ENCODE measurements at regions not wholly inside any gene's neighbourhood (a gene's known extent, or its start where the extent isn't known, plus 50 kb on each side); places are given as distances from the start of the nearest gene placed in this dataset.

DNA sequence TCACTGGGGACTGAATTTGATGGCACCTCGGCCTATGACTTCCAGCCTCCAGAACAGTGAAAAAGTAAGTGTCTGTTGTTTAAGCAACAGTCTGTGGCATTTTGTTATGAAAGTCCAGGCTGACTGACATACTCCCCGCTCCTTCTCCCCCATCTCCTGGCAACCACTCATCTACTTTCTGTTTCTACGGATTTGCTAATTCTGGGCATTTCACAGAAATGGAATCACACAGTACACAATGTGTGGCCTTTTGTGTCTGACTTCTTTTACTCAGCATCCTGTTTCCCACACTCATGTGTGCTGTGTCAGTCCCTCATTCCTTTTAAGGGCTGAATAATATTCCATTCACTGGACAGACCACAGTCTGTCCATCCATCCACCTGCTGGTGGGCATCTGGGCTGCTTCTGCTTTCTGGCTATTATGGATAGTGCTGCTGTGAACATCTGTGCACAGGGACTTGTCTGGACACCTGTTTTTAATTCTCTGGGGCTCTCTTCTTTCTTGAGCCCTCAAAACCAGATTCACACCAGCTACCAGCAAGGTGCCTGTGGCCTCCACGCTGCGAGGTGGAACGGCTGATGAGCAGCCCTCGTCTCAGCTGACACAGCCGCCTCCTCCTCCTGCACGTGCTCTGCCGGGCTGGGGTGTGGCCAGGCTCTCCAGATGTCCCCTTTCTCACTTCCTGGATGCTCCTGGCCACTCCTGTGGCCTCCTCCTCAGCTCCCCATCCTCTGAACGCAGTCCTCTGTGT, 333.1 kb downstream of the CTTN start:
- ATAC-seq, result no peak
- peaks cover 0 to 5% (median 0%) of the 10 kb centered on the region in 9 donors for H3K9me3 Mint-ChIP-seq
- no peak overlapping the region for H3K4me3 Mint-ChIP-seq
- no peaks in the 10 kb centered on the region for H3K4me1 Mint-ChIP-seq
- POLR2A ChIA-PET, result no interaction called here
- H3K36me3 Mint-ChIP-seq, result no peaks in the 10 kb centered on the region
- peak in 1 of 10 donors; percentile 44 for DNase-seq
- no peak overlapping the region for H3K27ac Mint-ChIP-seq
- H3K27me3 Mint-ChIP-seq, result peaks cover 0 to 12% (median 2%) of the 10 kb centered on the region in 5 donors

DNA sequence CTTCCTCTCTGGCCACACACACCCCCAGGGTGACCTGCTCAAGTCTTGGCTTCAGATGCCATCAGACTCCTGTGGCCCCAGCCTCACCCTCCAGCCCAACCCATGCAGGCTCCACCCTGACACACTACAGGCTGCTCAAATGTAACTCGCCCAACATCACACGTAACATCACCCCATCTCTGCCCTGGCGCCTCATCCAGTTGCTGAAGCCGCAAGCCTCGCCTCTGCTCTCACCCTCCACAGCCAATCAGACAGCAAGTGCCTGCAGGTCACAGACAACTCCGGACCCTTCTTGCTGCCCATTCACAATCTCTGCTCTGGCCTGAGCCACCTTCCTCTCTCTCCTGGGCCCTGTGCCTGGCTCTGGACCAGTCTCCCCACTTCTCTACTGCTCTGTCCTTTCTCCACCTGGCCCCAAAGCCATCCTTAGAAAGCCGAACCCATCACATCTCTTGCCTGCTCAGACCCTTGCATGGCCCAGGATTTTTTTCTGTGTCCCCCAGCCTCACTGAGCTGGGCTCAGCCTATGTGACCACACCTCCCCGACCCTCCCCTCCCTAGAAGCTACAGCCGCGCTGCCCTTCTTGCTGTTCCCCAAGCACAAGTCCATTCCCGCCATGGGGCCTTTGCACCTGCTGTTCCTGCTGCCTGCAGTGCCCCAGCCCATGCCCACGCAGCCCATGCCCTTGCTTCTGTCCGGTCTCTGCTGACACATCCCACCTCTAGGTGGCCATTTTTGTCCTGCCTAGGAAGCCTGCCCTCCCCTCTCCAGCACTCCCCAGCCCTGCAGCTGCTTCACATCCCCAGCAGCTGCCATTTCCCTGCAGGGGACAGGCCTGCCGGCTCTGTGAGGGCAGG, 333.9 kb downstream of the CTTN start:
- ATAC-seq, result no peak
- Mint-ChIP-seq H3K36me3 (no peaks in the 10 kb centered on the region), H3K9me3 (peaks cover 0 to under 1% (median 0%) of the 10 kb centered on the region in 9 donors)

DNA sequence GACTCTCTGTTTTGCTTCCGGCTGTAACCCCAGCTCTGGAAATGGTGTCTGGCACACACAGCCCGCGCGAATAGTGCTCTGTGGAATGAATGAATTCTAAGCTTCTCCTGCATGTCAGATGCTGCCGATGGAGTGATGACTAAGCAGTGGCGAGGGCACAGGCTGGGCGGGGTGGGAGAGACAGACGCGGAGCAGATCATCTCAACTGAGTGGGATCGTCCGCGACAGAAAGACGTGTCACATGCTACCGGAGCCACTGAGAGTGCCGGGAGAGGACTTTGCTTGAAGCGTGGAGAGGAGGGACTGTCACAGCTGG, 334.5 kb downstream of the CTTN start:
- DNase-seq, result peak in 1 of 10 donors; percentile 56
- no peaks in the 10 kb centered on the region for H3K36me3 Mint-ChIP-seq
- peaks cover 0 to 2% (median 0%) of the 10 kb centered on the region in 9 donors for H3K9me3 Mint-ChIP-seq

More for the DNA sequence above, 333.9 kb downstream of the CTTN start:
- peak in 1 of 10 donors; percentile 52 for DNase-seq
- peaks cover 0 to 12% (median 2%) of the 10 kb centered on the region in 5 donors for H3K27me3 Mint-ChIP-seq
- H3K4me1 Mint-ChIP-seq, result no peaks in the 10 kb centered on the region
- no peak overlapping the region for H3K4me3 Mint-ChIP-seq
- H3K27ac Mint-ChIP-seq, result no peak overlapping the region
- POLR2A ChIA-PET, result no interaction called here

DNA sequence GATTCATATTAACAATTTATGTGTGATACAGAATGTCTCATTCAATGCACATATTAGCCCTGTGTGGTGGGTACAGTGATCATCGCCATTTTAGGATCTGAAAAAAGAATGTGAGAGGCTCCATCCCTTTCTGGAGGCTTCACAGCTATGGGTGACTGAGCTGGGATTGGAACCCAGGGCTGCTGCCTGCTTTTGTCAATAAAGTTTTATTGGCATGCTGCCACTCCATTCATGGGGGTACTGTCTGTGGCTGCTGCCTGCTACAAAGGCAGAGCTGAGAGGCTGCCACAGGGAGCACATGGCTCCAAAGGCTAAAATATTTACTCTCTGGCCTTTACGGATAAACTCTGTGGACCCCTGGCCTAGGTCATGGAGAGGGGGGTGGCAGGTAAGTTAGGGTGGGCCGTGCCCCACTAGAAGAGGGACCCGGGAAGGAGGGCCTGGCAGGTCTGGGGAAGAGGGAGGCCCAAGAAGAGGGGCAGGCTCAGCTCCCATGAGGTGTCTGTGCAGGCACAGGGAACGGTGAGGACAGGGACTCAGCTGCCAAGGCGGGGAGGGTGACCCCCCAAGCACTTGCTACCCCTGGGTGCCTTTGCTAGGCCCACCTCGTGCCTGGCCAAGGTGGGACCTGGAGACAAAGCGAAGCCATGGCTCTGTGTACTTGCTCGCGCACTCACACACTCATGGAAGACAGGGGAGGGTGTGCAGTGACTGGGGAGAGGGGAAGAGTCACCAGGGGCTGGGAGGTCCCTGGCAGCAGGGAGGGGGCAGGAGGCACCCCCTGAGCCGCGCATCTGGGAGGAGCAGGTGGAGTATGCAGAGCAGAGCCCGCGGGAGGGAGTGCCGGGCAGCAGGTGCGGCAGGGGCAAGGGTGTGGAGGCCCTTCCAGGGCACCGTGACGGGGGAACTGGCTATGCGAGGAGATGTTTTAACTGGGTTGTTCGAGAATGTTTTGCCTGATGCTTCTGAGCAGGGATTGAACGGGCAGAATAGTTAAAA, 335.3 kb downstream of the CTTN start:
- POLR2A ChIA-PET, result no interaction called here
- Mint-ChIP-seq H3K27ac (no peak overlapping the region), H3K36me3 (no peaks in the 10 kb centered on the region), H3K4me3 (no peak overlapping the region), H3K27me3 (peaks cover 0 to 12% (median 4%) of the 10 kb centered on the region in 5 donors), H3K4me1 (peaks cover 0 to 2% (median under 1%) of the 10 kb centered on the region in 4 donors), H3K9me3 (peaks cover 0 to 2% (median 0%) of the 10 kb centered on the region in 9 donors)
- DNase-seq, result peak in 1 of 10 donors; percentile 59
- ATAC-seq, result no peak

More for the DNA sequence above, 334.5 kb downstream of the CTTN start:
- Mint-ChIP-seq H3K4me1 (peaks cover 0 to 2% (median under 1%) of the 10 kb centered on the region in 4 donors), H3K27me3 (peaks cover 0 to 12% (median 4%) of the 10 kb centered on the region in 5 donors), H3K4me3 (no peak overlapping the region), H3K27ac (no peak overlapping the region)
- POLR2A ChIA-PET, result no interaction called here
- ATAC-seq, result no peak

DNA sequence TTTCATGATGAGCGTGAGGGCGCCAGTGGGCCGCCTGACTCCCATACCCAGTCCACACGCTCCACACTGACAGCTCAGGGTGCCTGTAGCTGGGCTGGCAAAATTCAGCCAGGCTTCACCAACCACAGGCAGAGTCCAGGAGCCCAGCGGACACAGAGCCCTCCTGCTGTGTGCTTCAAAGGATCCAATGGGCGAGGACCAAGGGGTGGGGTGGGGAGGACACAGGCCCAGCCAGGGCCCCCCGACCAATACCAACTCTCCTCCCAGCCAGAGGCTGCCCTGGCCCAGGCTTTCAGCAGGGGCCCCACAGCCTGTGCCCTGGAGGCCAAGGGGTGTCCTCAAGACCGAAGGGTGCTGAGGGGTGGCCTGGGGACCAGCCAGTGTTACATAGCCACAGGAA, 336.1 kb downstream of the CTTN start:
- Mint-ChIP-seq H3K27me3 (peaks cover 0 to 12% (median 4%) of the 10 kb centered on the region in 5 donors), H3K27ac (no peak overlapping the region), H3K4me3 (no peak overlapping the region), H3K4me1 (peaks cover 0 to 2% (median under 1%) of the 10 kb centered on the region in 4 donors), H3K36me3 (no peaks in the 10 kb centered on the region), H3K9me3 (peaks cover 0 to 2% (median 0%) of the 10 kb centered on the region in 9 donors)
- DNase-seq (peak in 1 of 10 donors; percentile 45), ATAC-seq (no peak)
- POLR2A ChIA-PET, result no interaction called here

DNA sequence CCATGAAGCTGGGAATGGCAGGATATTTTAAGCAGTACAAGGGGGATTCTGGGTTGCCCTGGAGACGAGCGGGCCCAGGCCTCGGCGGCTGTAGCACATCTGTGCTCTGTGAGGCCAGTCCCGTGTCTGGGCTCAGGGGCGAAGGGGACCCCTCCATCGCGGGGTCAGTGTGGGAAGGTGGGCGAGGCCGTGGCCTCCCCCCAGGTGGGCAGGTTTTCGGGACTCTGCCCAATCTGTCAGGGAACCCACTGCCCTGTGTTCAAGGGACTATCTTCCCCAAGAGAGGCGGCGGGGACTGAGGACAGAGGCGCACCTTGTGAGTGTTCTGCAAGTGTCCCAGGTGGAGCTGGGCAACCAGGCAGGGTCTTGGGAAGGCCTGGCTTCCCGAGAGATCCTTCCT, 336.6 kb downstream of the CTTN start:
- Mint-ChIP-seq H3K27me3 (peaks cover 0 to 12% (median 4%) of the 10 kb centered on the region in 5 donors), H3K27ac (no peak overlapping the region), H3K4me3 (no peak overlapping the region), H3K9me3 (peaks cover 0 to 2% (median 0%) of the 10 kb centered on the region in 9 donors), H3K4me1 (peaks cover 0 to 2% (median under 1%) of the 10 kb centered on the region in 4 donors), H3K36me3 (no peaks in the 10 kb centered on the region)
- ATAC-seq, result no peak
- peak in 1 of 10 donors; percentile 30 for DNase-seq
- POLR2A ChIA-PET, result no interaction called here

DNA sequence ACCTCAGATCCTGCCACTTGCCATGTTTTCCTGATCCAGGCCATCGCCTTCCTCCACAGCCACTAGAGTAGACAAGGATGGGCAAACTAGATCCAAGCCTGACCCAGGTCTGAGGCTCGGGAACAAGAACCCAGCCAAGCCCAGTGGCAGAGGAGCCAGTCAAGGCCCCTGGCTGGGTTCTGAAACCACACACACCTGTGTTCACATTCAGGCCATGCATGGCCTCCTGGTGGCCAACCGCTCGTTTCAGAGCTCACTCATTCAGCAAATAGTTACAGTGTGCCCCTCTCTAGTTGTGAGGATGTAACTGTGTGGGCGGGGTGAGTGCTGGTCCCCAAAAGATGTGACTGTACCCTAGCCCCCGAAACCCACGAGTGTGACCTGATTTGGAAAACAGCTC, 337.6 kb downstream of the CTTN start:
- H3K4me3 Mint-ChIP-seq, result no peak overlapping the region

DNA sequence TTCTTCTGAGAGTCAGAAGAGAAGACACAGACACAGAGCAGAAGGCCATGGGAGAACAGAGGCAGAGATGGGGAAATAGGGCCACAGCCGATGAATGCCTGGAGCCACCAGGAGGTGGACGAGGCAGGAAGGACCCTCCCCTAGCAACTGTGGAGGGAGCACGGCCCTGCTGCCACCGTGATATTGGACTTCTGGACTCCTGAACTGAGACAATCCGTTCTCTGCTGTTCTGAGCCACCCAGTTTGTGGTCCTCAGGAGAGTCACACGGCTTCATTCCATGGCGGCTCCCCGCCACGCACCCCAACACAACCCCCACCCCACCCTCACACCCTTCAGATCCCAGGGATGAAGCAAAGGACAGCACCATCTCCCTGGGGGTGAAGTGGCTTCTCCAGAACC, 338.1 kb downstream of the CTTN start:
- no peaks in the 10 kb centered on the region for H3K36me3 Mint-ChIP-seq
- ATAC-seq (no peak), DNase-seq (peak in 1 of 10 donors; percentile 26)
- no peak overlapping the region for H3K4me3 Mint-ChIP-seq
- H3K9me3 Mint-ChIP-seq, result peaks cover 0 to 2% (median 0%) of the 10 kb centered on the region in 9 donors
- peaks cover 0 to 2% (median under 1%) of the 10 kb centered on the region in 4 donors for H3K4me1 Mint-ChIP-seq
- no peak overlapping the region for H3K27ac Mint-ChIP-seq
- POLR2A ChIA-PET, result no interaction called here
- peaks cover 0 to 12% (median 4%) of the 10 kb centered on the region in 5 donors for H3K27me3 Mint-ChIP-seq

More for the DNA sequence above, 337.6 kb downstream of the CTTN start:
- peaks cover 0 to 2% (median under 1%) of the 10 kb centered on the region in 4 donors for H3K4me1 Mint-ChIP-seq
- ATAC-seq (no peak), DNase-seq (no peak)
- peaks cover 0 to 12% (median 4%) of the 10 kb centered on the region in 5 donors for H3K27me3 Mint-ChIP-seq
- POLR2A ChIA-PET, result no interaction called here
- H3K9me3 Mint-ChIP-seq, result peaks cover 0 to 2% (median 0%) of the 10 kb centered on the region in 9 donors
- H3K36me3 Mint-ChIP-seq, result no peaks in the 10 kb centered on the region
- peak overlapping the region in 1 of 10 donors; percentile 71 for H3K27ac Mint-ChIP-seq

DNA sequence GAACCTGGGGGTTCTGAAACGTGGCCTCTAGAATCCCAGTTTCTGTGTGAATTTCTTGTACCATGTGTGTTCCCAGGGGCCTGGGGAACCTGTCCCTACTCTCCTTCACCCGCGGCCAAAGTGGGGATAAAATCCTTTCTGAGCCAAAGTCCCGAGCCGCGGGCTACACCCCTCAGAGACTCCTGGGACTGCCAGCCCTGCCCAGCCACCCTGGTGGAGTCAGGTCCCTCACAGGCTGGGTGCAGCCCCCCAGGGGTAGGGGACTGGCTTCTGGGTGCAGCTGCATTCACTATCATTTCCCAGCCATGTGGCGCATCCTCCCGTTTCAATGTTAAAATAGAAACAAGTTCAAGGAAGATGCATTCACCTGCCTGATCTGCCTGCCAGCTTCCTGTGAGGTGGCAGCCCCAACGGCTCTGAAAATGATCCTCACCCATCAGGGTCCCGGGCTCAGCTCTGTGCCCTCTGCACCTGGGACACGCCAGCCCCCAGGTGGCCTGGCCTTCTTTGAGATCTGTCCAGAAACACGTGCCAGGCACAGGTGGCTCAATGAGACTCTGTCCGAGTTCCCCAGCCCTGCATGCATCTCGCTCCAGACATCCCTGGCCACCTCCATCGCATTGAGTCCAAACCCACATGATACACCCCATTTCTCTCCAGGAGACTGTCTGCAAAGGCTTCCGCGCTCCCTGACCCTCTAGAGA, 338.8 kb downstream of the CTTN start:
- H3K4me3 Mint-ChIP-seq, result no peak overlapping the region
- peaks cover 0 to 15% (median 4%) of the 10 kb centered on the region in 5 donors for H3K27me3 Mint-ChIP-seq
- H3K27ac Mint-ChIP-seq, result no peak overlapping the region
- peak in 1 of 10 donors; percentile 36 for DNase-seq
- H3K4me1 Mint-ChIP-seq, result peaks cover 0 to 2% (median under 1%) of the 10 kb centered on the region in 4 donors
- POLR2A ChIA-PET, result no interaction called here
- no peaks in the 10 kb centered on the region for H3K36me3 Mint-ChIP-seq
- ATAC-seq, result no peak
- peaks cover 0 to 2% (median 0%) of the 10 kb centered on the region in 9 donors for H3K9me3 Mint-ChIP-seq

DNA sequence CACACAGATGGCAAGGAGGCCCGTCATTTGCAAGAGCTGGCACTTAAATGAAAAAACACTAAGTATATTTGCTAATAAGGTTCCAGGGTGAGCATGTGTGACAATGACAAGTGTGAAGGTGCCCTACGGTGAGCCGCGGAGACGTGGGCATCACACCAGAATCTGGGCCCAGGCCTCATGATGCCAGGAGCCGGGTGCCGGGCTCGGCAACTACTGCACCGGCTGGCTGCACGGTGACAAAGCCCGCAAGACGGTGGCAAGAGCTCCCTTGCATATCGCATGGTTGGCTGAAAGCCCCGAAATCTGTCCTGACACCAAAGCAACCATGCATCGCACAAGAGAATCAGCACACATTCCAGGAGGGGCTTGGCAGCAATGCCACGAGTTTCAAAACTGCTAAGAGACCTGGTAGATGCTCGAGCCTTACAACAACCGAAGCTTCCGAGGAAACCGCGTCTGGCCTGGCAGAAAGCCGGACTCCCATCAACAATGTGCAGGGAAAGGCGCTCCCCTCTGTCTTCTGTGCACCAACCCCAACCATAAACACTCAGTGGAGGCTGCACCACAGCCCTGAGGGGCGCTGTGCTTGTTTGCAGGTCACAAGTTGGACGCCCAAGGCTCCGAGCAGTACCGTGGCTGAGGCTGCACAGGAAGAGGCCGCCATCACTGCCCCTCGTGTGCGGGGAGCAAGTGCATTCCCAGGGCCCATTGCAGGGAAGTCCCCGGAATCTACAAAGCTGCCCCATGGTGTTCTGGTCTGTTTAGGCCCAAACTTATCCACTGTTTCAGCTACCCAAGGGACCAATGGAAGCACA, 339.7 kb downstream of the CTTN start:
- no peaks in the 10 kb centered on the region for H3K36me3 Mint-ChIP-seq
- no peak overlapping the region for H3K4me3 Mint-ChIP-seq
- H3K27ac Mint-ChIP-seq, result no peak overlapping the region
- POLR2A ChIA-PET, result no interaction called here
- peaks cover 0 to 2% (median under 1%) of the 10 kb centered on the region in 4 donors for H3K4me1 Mint-ChIP-seq
- H3K9me3 Mint-ChIP-seq, result peaks cover 0 to 2% (median 0%) of the 10 kb centered on the region in 9 donors
- no peak for ATAC-seq
- H3K27me3 Mint-ChIP-seq, result peaks cover 0 to 19% (median 10%) of the 10 kb centered on the region in 5 donors
- peak in 1 of 10 donors; percentile 48 for DNase-seq

DNA sequence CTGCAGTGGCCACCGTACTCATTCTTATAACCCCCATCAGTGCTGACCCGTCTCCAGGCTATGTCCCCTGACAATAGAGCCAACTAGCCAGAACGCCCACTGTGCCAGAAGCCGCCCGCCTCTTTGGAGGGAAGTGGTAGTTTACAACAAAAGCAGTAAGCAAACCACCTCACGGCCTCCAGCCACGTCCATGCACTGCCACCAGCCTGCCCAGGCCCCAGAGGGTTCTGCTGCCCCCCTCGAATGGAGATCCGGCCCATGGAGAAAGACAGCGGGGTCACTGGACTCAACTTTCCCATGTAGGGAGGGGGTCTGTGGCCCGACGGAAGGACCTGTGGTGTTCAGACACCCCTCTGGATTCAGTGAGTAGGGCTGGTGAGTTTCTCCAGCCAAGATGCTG, 340.3 kb downstream of the CTTN start:
- peaks cover 1 to 19% (median 14%) of the 10 kb centered on the region in 5 donors for H3K27me3 Mint-ChIP-seq
- peaks cover 0 to 2% (median 0%) of the 10 kb centered on the region in 9 donors for H3K9me3 Mint-ChIP-seq
- DNase-seq (peak in 1 of 10 donors; percentile 26), ATAC-seq (no peak)
- H3K27ac Mint-ChIP-seq, result no peak overlapping the region
- H3K4me3 Mint-ChIP-seq, result no peak overlapping the region
- POLR2A ChIA-PET, result no interaction called here
- no peaks in the 10 kb centered on the region for H3K36me3 Mint-ChIP-seq
- peaks cover 0 to 2% (median under 1%) of the 10 kb centered on the region in 4 donors for H3K4me1 Mint-ChIP-seq

Data from naive thymus-derived CD8-positive, alpha-beta T cell (primary cell).